Prostate gland (tissue), 2 donors: ENCODE measurements at regions not wholly inside any gene's neighbourhood (a gene's known extent, or its start where the extent isn't known, plus 50 kb on each side); places are given as distances from the start of the nearest gene placed in this dataset.

ENCODE experiments used
- DNase-seq: peaks from one replicate; pipeline ENCODE4 v3.0.0-alpha.2; 2019; ENCODE audit warnings: low spot score
- H3K27ac ChIP-seq, 2 donors: fragments of 200-600 bp; sonication (generic); 2 replicates each; pipeline ENCODE4 v1.5.1; 2017 to 2019
- H3K27me3 ChIP-seq: fragments of 200-600 bp; sonication (generic); replicated peaks from 2 replicates; pipeline ENCODE4 v1.5.1; 2019; ENCODE audit not compliant: insufficient read depth
- H3K36me3 ChIP-seq, 2 donors: fragments of 200-600 bp; sonication (generic); 1 replicate in 1 of 2; 2 replicates in 1 of 2; pipeline versions ENCODE4 v1.5.1 to v1.8.1; 2017 to 2019
- H3K4me1 ChIP-seq: fragments of 200-600 bp; sonication (generic); replicated peaks from 2 replicates; pipeline ENCODE4 v1.5.1; 2019
- H3K4me3 ChIP-seq, 2 donors: fragments of 200-600 bp; sonication (generic); 2 replicates each; pipeline ENCODE4 v1.5.1; 2017 to 2019
- H3K9me3 ChIP-seq: fragments of 200-600 bp; sonication (generic); 2 replicates; pipeline ENCODE4 v1.5.1; 2017
- POLR2A ChIP-seq: fragments of 450-650 bp; IDR thresholded peaks from one replicate; pipeline ENCODE4 v1.6.1; 2016; ENCODE audit warnings: antibody characterized with exemption, mild to moderate bottlenecking
- POLR2AphosphoS5 ChIP-seq: sonication (generic); formaldehyde crosslinking; IDR thresholded peaks from one replicate; pipeline ENCODE4 v1.6.1; 2017; ENCODE audit warnings: antibody characterized with exemption
- WGBS: methylation state at CpG from one replicate; pipeline ENCODE4 v1.1.5; 2018; 5-methylcytosine and 5-hydroxymethylcytosine counted together
- intact Hi-C: fragments of 100-400 bp; cut with DNase I; formaldehyde crosslinking; loops from one replicate; pipeline ENCODE4 v1.14.2; 2022
- TF ChIP-seq, protein P1 (sequence below), 4 experiments: fragments of 200-600 bp in 2 of 4; fragments of 450-650 bp in 2 of 4; sonication (generic) in 2 of 4; IDR thresholded peaks; 1 replicate in 3 of 4; 2 replicates in 1 of 4; pipeline ENCODE4 v1.5.1; 2016 to 2019; ENCODE audit warnings: antibody characterized with exemption in 4 of 4, mild to moderate bottlenecking in 2 of 4, moderate library complexity in 2 of 4

DNA sequence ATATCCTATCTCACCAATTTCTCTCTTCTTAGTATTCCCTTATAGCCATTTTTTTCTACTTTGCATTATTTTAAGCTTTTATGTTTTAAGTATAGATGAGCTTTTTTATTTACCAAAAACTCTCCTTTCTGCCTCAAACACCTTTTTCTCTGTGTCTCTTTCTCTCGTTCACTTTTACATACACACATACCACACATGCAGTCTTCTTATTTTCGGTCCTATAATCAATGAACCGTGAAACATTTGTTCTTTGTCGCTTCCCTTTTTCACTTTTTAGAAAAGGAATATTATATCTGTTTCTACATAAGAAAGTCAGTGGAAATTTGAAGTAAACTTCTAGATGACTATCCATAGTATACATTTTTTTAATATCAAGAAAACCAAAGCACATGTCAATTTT lies 183.2 kb downstream of the MRPL39 start:
- TF ChIP-seq POLR2AphosphoS5: no peak
- TF ChIP-seq, protein P1, sequence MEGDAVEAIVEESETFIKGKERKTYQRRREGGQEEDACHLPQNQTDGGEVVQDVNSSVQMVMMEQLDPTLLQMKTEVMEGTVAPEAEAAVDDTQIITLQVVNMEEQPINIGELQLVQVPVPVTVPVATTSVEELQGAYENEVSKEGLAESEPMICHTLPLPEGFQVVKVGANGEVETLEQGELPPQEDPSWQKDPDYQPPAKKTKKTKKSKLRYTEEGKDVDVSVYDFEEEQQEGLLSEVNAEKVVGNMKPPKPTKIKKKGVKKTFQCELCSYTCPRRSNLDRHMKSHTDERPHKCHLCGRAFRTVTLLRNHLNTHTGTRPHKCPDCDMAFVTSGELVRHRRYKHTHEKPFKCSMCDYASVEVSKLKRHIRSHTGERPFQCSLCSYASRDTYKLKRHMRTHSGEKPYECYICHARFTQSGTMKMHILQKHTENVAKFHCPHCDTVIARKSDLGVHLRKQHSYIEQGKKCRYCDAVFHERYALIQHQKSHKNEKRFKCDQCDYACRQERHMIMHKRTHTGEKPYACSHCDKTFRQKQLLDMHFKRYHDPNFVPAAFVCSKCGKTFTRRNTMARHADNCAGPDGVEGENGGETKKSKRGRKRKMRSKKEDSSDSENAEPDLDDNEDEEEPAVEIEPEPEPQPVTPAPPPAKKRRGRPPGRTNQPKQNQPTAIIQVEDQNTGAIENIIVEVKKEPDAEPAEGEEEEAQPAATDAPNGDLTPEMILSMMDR (IDR thresholded peaks at IDR 0.05): no peak
- TF ChIP-seq POLR2A: no peak
- intact Hi-C loops: no loop called here
- DNase-seq: no peak
- Histone ChIP-seq H3K36me3 (no peaks in the 10 kb centered on the region), H3K9me3 (no peaks in the 10 kb centered on the region), H3K4me1 (no peaks in the 10 kb centered on the region), H3K27ac (no peak overlapping the region), H3K27me3 (no peaks in the 10 kb centered on the region), H3K4me3 (no peak overlapping the region)
- 67% methylated on average over 4 of the region's 4 CpGs for WGBS

DNA sequence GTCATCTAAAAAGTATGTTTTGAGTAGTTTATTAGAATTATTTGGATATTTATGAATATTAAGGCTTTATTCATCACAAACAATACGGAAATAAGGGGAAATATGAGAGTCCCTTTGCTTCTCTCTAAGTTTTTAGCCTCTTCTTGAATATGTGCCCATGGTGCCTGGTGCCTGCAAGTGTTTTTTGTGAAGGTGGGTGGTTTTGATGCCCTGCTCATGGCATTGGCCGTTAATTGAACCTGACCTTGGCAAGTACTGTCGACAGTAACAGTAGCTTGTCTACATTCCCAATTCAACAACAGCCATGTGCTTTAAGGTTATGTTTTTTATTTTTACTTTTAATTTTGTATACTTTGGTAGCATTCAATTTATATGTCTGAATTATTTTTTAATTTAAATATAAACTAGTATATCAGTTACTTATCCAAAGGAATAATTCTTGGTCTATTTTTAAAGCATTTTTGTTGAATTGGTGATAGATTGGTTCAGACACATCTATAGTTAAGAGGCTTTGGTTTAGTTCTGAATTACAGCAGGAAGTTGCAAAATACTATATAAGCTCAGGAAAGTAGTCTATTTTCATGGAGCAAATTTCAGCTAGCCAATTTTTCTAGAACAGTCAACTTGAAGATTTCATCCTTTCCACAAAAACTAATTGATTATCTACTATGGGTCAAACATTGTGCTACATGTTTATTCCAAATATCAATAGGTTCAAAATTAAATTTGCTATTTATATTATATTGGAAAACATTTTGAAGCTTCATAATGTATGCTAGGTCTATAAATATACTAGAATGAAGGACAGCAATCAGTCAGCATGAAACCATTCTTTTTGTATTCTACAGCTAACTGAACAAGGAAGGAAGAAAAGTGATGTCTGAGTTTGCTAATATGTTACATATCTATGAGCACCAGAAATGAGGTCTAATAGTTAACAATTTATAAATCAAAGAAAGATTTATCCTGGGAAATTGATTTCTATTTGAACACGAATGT lies 184.4 kb downstream of the MRPL39 start:
- Histone ChIP-seq H3K9me3 (no peaks in the 10 kb centered on the region), H3K36me3 (no peaks in the 10 kb centered on the region), H3K27ac (no peak overlapping the region), H3K4me3 (no peak overlapping the region), H3K27me3 (no peaks in the 10 kb centered on the region), H3K4me1 (no peaks in the 10 kb centered on the region)
- intact Hi-C loops: no loop called here
- DNase-seq: no peak
- WGBS: 79% methylated on average over 4 of the region's 4 CpGs
- TF ChIP-seq POLR2A: no peak
- TF ChIP-seq, protein P1 (IDR thresholded peaks at IDR 0.05): no peak
- TF ChIP-seq POLR2AphosphoS5: no peak

DNA sequence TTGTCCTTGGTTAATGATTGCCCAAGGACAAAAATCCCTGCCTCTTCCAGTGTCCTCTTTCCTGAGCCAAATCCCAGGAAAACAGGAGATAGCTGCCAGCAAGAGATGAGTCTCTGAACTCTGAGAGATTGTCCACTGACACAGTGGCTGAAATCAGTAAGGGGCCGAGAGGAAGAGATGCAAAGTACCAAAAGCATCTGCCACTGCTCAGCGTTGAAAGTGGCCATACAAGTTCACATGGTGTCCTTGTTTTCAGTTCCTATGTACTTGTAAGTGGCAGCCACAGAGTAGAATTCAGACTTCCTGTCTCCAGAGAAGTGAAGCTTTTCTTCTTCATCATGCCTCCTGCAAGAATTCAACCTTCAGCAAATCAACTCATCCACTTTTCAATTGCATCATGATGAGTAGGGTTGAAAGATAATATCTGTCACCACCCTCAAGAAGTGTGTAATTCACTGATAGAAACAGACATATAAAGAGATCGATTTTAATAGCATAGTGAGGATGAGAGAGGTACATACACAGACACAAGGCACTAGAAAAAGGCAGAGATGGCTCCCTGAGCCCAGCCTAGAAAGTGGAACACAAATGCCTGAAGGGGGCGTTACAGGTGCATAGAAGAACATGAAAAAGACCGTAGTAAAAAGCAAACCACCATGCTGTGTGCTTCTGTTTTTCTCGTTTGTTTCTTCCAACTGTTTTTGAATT lies 185.8 kb downstream of the MRPL39 start:
- TF ChIP-seq POLR2A: no peak
- TF ChIP-seq, protein P1 (IDR thresholded peaks at IDR 0.05): peak in 2 of 4 experiments; percentile 20 to 27
- no peaks in the 10 kb centered on the region for H3K27me3 ChIP-seq
- H3K9me3 ChIP-seq: no peaks in the 10 kb centered on the region
- no peak overlapping the region for H3K4me3 ChIP-seq
- H3K36me3 ChIP-seq: no peaks in the 10 kb centered on the region
- H3K4me1 ChIP-seq: no peaks in the 10 kb centered on the region
- intact Hi-C loops: no loop called here
- H3K27ac ChIP-seq: no peak overlapping the region
- DNase-seq: no peak
- 38% methylated on average over 6 of the region's 6 CpGs for WGBS

- 85% methylated on average over 4 of the region's 4 CpGs for WGBS
- intact Hi-C loops: no loop called here
These were observed 186.4 kb downstream of the MRPL39 start for GRCh38 chr21:25420831-25421230.

GRCh38 chr21:25416669-25417068 lies 190.6 kb downstream of the MRPL39 start:
- no peaks in the 10 kb centered on the region for H3K4me1 ChIP-seq
- H3K4me3 ChIP-seq: no peak overlapping the region
- 82% methylated on average over 2 of the region's 2 CpGs for WGBS
- no peak overlapping the region for H3K27ac ChIP-seq
- H3K36me3 ChIP-seq: no peaks in the 10 kb centered on the region
- H3K27me3 ChIP-seq: no peaks in the 10 kb centered on the region
- no peaks in the 10 kb centered on the region for H3K9me3 ChIP-seq
- intact Hi-C loops: no loop called here
- TF ChIP-seq POLR2A (no peak), POLR2AphosphoS5 (no peak)
- TF ChIP-seq, protein P1 (IDR thresholded peaks at IDR 0.05): no peak
- no peak for DNase-seq

More at GRCh38 chr21:25420831-25421230, 186.4 kb downstream of the MRPL39 start:
- no peaks in the 10 kb centered on the region for H3K36me3 ChIP-seq
- DNase-seq: no peak
- no peak overlapping the region for H3K4me3 ChIP-seq
- TF ChIP-seq POLR2AphosphoS5: no peak
- no peak overlapping the region for H3K27ac ChIP-seq
- H3K4me1 ChIP-seq: no peaks in the 10 kb centered on the region
- no peaks in the 10 kb centered on the region for H3K9me3 ChIP-seq
- H3K27me3 ChIP-seq: no peaks in the 10 kb centered on the region
